Smooth muscle cell (in vitro differentiated cells): ENCODE measurements at regions not wholly inside any gene's neighbourhood (a gene's known extent, or its start where the extent isn't known, plus 50 kb on each side); places are given as distances from the start of the nearest gene placed in this dataset.

Experiments used
- DNase-seq: peaks from one replicate; lab custom pipeline; 2025; ENCODE audit not compliant: unreplicated experiment; lab: John Stamatoyannopoulos, UW
- H2AFZ ChIP-seq: fragments of 200-600 bp; sonication (generic); 2 replicates; pipeline ENCODE4 v1.6.0; 2016; ENCODE audit warnings: antibody characterized with exemption, low read depth, mild to moderate bottlenecking
- H3F3A ChIP-seq: fragments of 200-600 bp; sonication (generic); 2 replicates; pipeline ENCODE4 v1.6.0; 2017; ENCODE audit warnings: antibody characterized with exemption, low read depth
- H3K27ac ChIP-seq: fragments of 200-600 bp; sonication (generic); 2 replicates; pipeline ENCODE4 v1.5.1; 2016; ENCODE audit warnings: low read depth, mild to moderate bottlenecking
- H3K27me3 ChIP-seq: fragments of 200-600 bp; sonication (generic); 2 replicates; pipeline ENCODE4 v1.6.1; 2016; ENCODE audit warnings: low read depth, mild to moderate bottlenecking
- H3K36me3 ChIP-seq: fragments of 200-600 bp; sonication (generic); 2 replicates; pipeline ENCODE4 v1.5.1; 2016; ENCODE audit warnings: low read depth
- H3K4me1 ChIP-seq: fragments of 200-600 bp; sonication (generic); 2 replicates; pipeline ENCODE4 v1.5.1; 2016; ENCODE audit warnings: low read depth
- H3K4me2 ChIP-seq: fragments of 200-600 bp; sonication (generic); 2 replicates; pipeline ENCODE4 v1.6.0; 2016; ENCODE audit warnings: mild to moderate bottlenecking
- H3K4me3 ChIP-seq: fragments of 200-600 bp; sonication (generic); 2 replicates; pipeline ENCODE4 v1.5.1; 2016; ENCODE audit warnings: mild to moderate bottlenecking
- H3K79me2 ChIP-seq: fragments of 200-600 bp; sonication (generic); 2 replicates; pipeline ENCODE4 v1.6.0; 2016; ENCODE audit warnings: low read depth, mild to moderate bottlenecking
- H3K9ac ChIP-seq: fragments of 200-600 bp; sonication (generic); 2 replicates; pipeline ENCODE4 v1.6.0; 2016; ENCODE audit warnings: low read depth
- H3K9me3 ChIP-seq: fragments of 200-600 bp; sonication (generic); replicated peaks from 2 replicates; pipeline ENCODE4 v1.5.1; 2016; ENCODE audit warnings: low read depth
- H4K20me1 ChIP-seq: fragments of 200-600 bp; sonication (generic); 2 replicates; pipeline ENCODE4 v1.6.0; 2016; ENCODE audit warnings: low read depth
- WGBS: methylation state at CpG from one replicate; pipeline ENCODE4 v1.1.7; 2016; ENCODE audit warnings: low lambda C conversion rate; 5-methylcytosine and 5-hydroxymethylcytosine counted together
- TF ChIP-seq, protein P1 (sequence below): fragments of 200-600 bp; sonication (generic); IDR thresholded peaks from 2 replicates; pipeline ENCODE4 v1.5.1; 2017; ENCODE audit warnings: borderline replicate concordance, mild to moderate bottlenecking, antibody characterized with exemption; ENCODE audit not compliant: insufficient read depth, poor library complexity, severe bottlenecking

GRCh38 chr3:72523429-72524151, 324.7 kb downstream of the SHQ1 start:
- no peaks in the 10 kb centered on the region for H3K9me3 ChIP-seq
- DNase-seq = no peak
- no peak overlapping the region for H2AFZ ChIP-seq
- TF ChIP-seq, protein P1, sequence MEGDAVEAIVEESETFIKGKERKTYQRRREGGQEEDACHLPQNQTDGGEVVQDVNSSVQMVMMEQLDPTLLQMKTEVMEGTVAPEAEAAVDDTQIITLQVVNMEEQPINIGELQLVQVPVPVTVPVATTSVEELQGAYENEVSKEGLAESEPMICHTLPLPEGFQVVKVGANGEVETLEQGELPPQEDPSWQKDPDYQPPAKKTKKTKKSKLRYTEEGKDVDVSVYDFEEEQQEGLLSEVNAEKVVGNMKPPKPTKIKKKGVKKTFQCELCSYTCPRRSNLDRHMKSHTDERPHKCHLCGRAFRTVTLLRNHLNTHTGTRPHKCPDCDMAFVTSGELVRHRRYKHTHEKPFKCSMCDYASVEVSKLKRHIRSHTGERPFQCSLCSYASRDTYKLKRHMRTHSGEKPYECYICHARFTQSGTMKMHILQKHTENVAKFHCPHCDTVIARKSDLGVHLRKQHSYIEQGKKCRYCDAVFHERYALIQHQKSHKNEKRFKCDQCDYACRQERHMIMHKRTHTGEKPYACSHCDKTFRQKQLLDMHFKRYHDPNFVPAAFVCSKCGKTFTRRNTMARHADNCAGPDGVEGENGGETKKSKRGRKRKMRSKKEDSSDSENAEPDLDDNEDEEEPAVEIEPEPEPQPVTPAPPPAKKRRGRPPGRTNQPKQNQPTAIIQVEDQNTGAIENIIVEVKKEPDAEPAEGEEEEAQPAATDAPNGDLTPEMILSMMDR = no peak
- no peaks in the 10 kb centered on the region for H4K20me1 ChIP-seq
- 67% methylated on average over 9 of the region's 9 CpGs for WGBS
- no peak overlapping the region for H3K4me2 ChIP-seq
- H3K36me3 ChIP-seq = no peaks in the 10 kb centered on the region
- H3K9ac ChIP-seq = no peak overlapping the region
- no peak overlapping the region for H3K27ac ChIP-seq
- H3K4me1 ChIP-seq = no peaks in the 10 kb centered on the region
- H3K79me2 ChIP-seq = no peaks in the 10 kb centered on the region
- H3F3A ChIP-seq = no peaks in the 10 kb centered on the region
- H3K27me3 ChIP-seq = no peaks in the 10 kb centered on the region
- no peak overlapping the region for H3K4me3 ChIP-seq

DNA sequence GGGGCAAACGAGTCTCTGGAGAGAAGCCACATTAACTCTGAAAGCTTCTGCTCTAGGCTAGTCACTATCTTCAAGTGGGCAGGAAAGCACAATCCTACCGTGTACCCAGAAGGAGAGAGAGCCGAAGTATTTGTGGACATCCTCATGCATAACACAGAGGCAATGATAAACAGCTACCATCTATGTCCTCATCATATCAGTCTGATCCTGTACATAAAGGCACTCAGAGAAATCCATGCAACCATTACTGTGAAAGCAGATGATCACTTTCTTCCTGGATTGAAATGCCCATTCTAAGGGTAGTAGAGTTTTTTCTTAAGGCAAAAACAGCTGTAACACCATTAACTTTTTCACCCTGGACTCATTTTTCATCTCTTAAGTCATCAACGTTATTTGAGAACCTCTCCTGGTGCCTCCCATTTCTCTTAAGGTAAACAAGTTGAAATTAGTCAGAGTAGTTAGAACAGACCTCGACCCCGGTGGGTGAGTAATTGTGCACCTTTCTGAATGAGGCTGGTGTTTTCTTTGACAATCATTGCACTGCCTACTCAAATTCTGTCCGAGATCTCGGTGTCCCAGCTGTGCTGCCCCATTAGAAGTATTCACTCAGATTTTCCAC, 327.4 kb downstream of the SHQ1 start:
- H4K20me1 ChIP-seq = no peaks in the 10 kb centered on the region
- no peak overlapping the region for H2AFZ ChIP-seq
- H3K27ac ChIP-seq = no peak overlapping the region
- no peaks in the 10 kb centered on the region for H3K36me3 ChIP-seq
- H3K9me3 ChIP-seq = no peaks in the 10 kb centered on the region
- no peaks in the 10 kb centered on the region for H3K27me3 ChIP-seq
- no peak for DNase-seq
- 67% methylated on average over 8 of the region's 8 CpGs for WGBS
- H3K9ac ChIP-seq = no peak overlapping the region
- H3F3A ChIP-seq = no peaks in the 10 kb centered on the region
- H3K4me2 ChIP-seq = no peak overlapping the region
- TF ChIP-seq, protein P1 = no peak
- no peak overlapping the region for H3K4me3 ChIP-seq
- no peaks in the 10 kb centered on the region for H3K79me2 ChIP-seq
- no peaks in the 10 kb centered on the region for H3K4me1 ChIP-seq

DNA sequence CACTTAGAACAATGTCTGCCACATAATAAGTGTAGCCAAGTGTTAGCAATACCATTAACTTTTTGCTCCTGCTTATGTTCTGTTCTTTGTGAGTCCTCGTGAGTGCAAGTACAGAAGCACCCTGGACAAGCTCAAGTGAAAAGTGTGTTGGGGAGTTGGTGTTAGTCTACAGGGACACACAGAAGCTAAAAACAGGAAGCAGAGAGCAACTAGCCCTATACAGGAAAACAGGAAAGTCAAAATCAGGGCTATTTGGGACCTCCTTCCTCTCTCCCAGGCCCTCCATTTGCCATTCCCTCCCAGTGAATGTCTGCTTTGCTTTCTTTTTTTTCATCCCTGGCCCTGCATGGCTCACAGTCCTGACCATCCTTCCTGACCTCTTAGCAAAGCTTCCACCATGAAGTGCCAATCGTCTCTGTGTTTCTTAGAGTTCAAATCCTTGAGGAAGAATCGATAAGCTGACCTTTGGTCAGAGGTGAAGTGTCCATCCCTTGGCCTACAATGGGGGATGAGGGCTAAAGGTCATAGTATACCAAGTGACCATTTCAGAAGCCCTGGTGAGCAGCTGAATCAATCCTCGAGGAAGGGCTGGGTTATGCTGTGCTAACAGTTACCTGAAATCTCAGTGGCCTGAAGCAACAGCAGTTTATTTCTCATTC, 328.2 kb downstream of the SHQ1 start:
- H3K27ac ChIP-seq = no peak overlapping the region
- H3K4me3 ChIP-seq = no peak overlapping the region
- H3K9ac ChIP-seq = no peak overlapping the region
- no peaks in the 10 kb centered on the region for H3K4me1 ChIP-seq
- no peak for DNase-seq
- H3K79me2 ChIP-seq = no peaks in the 10 kb centered on the region
- no peak overlapping the region for H2AFZ ChIP-seq
- H3K9me3 ChIP-seq = no peaks in the 10 kb centered on the region
- WGBS = 92% methylated on average over 4 of the region's 4 CpGs
- no peaks in the 10 kb centered on the region for H3K36me3 ChIP-seq
- no peaks in the 10 kb centered on the region for H3F3A ChIP-seq
- TF ChIP-seq, protein P1 = no peak
- no peak overlapping the region for H3K4me2 ChIP-seq
- no peaks in the 10 kb centered on the region for H4K20me1 ChIP-seq
- H3K27me3 ChIP-seq = no peaks in the 10 kb centered on the region
